ENCODE measurements at regions not wholly inside any gene's neighbourhood (a gene's known extent, or its start where the extent isn't known, plus 50 kb on each side); places are given as distances from the start of the nearest gene placed in this dataset.
"Not testable (repeated sequence)": the region's sequence is repeated elsewhere in the genome, so short reads cannot be mapped to it uniquely, and the experiment has no call there.

- Histone ChIP-seq H3K79me2 (ENCODE audit: insufficient read depth, low read length) (no peaks in the 10 kb centered on the region), H3K9me3 (ENCODE audit: low read length) (no peaks in the 10 kb centered on the region), H3F3A (ENCODE audit: insufficient read depth, low read length) (no peaks in the 10 kb centered on the region), H3K4me3 (ENCODE audit: low read depth, low read length, poor library complexity, severe bottlenecking) (no peak overlapping the region), H3K9ac (ENCODE audit: low read length) (no peak overlapping the region), H3K36me3 (ENCODE audit: insufficient read depth, low read length) (no peaks in the 10 kb centered on the region), H2AFZ (ENCODE audit: low read length) (no peak overlapping the region), H3K27me3 (ENCODE audit: insufficient read depth, low read length) (no peaks in the 10 kb centered on the region), H4K20me1 (ENCODE audit: insufficient read depth, low read length) (no peaks in the 10 kb centered on the region), H3K9me2 (ENCODE audit: low read depth, low read length) (no peaks in the 10 kb centered on the region), H3K4me1 (ENCODE audit: insufficient read depth, low read length, severe bottlenecking) (no peaks in the 10 kb centered on the region), H3K4me2 (ENCODE audit: low read length) (no peak overlapping the region), H3K27ac (ENCODE audit: low read depth, low read length, poor library complexity, severe bottlenecking) (no peak overlapping the region)
- no peak for TF ChIP-seq EZH2 (IDR thresholded peaks at IDR 0.05; ENCODE audit: borderline replicate concordance, low read length)
- TF ChIP-seq CTCF (IDR thresholded peaks at IDR 0.05; ENCODE audit: low read length): no peak
Measured at GRCh38 chr2:175792881-175793280, 209.2 kb downstream of the LNPK start.

GRCh38 chr2:175792199-175792598, 209.9 kb downstream of the LNPK start:
- Histone ChIP-seq H3K9me3 (ENCODE audit: low read length) (no peaks in the 10 kb centered on the region), H3K4me1 (ENCODE audit: insufficient read depth, low read length, severe bottlenecking) (no peaks in the 10 kb centered on the region), H3K79me2 (ENCODE audit: insufficient read depth, low read length) (no peaks in the 10 kb centered on the region), H3F3A (ENCODE audit: insufficient read depth, low read length) (no peaks in the 10 kb centered on the region), H3K27me3 (ENCODE audit: insufficient read depth, low read length) (no peaks in the 10 kb centered on the region), H3K36me3 (ENCODE audit: insufficient read depth, low read length) (no peaks in the 10 kb centered on the region), H3K9me2 (ENCODE audit: low read depth, low read length) (no peaks in the 10 kb centered on the region), H3K4me2 (ENCODE audit: low read length) (no peak overlapping the region), H3K4me3 (ENCODE audit: low read depth, low read length, poor library complexity, severe bottlenecking) (no peak overlapping the region), H3K9ac (ENCODE audit: low read length) (no peak overlapping the region), H3K27ac (ENCODE audit: low read depth, low read length, poor library complexity, severe bottlenecking) (no peak overlapping the region), H2AFZ (ENCODE audit: low read length) (no peak overlapping the region), H4K20me1 (ENCODE audit: insufficient read depth, low read length) (no peaks in the 10 kb centered on the region)
- TF ChIP-seq CTCF (IDR thresholded peaks at IDR 0.05; ENCODE audit: low read length): no peak
- no peak for TF ChIP-seq EZH2 (IDR thresholded peaks at IDR 0.05; ENCODE audit: borderline replicate concordance, low read length)

GRCh38 chr2:175786471-175787124, 215.5 kb downstream of the LNPK start:
- no peaks in the 10 kb centered on the region for H3K9me2 ChIP-seq (ENCODE audit: low read depth, low read length)
- H2AFZ ChIP-seq (ENCODE audit: low read length): no peak overlapping the region
- no peaks in the 10 kb centered on the region for H3K9me3 ChIP-seq (ENCODE audit: low read length)
- H3K9ac ChIP-seq (ENCODE audit: low read length): no peak overlapping the region
- no peaks in the 10 kb centered on the region for H3K4me1 ChIP-seq (ENCODE audit: insufficient read depth, low read length, severe bottlenecking)
- no peak overlapping the region for H3K4me3 ChIP-seq (ENCODE audit: low read depth, low read length, poor library complexity, severe bottlenecking)
- TF ChIP-seq CTCF (IDR thresholded peaks at IDR 0.05; ENCODE audit: low read length) (no peak), EZH2 (IDR thresholded peaks at IDR 0.05; ENCODE audit: borderline replicate concordance, low read length) (no peak)
- H3K27ac ChIP-seq (ENCODE audit: low read depth, low read length, poor library complexity, severe bottlenecking): no peak overlapping the region
- H3K36me3 ChIP-seq (ENCODE audit: insufficient read depth, low read length): no peaks in the 10 kb centered on the region
- H3F3A ChIP-seq (ENCODE audit: insufficient read depth, low read length): no peaks in the 10 kb centered on the region
- H3K27me3 ChIP-seq (ENCODE audit: insufficient read depth, low read length): no peaks in the 10 kb centered on the region
- H3K79me2 ChIP-seq (ENCODE audit: insufficient read depth, low read length): no peaks in the 10 kb centered on the region
- H3K4me2 ChIP-seq (ENCODE audit: low read length): no peak overlapping the region
- H4K20me1 ChIP-seq (ENCODE audit: insufficient read depth, low read length): no peaks in the 10 kb centered on the region

- H3K4me1 ChIP-seq (ENCODE audit: insufficient read depth, low read length, severe bottlenecking); H3K4me2 ChIP-seq (ENCODE audit: low read length); H3K9me2 ChIP-seq (ENCODE audit: low read depth, low read length); H4K20me1 ChIP-seq (ENCODE audit: insufficient read depth, low read length); H3K9ac ChIP-seq (ENCODE audit: low read length); H3K27ac ChIP-seq (ENCODE audit: low read depth, low read length, poor library complexity, severe bottlenecking); H3K4me3 ChIP-seq (ENCODE audit: low read depth, low read length, poor library complexity, severe bottlenecking); H3K27me3 ChIP-seq (ENCODE audit: insufficient read depth, low read length); H3F3A ChIP-seq (ENCODE audit: insufficient read depth, low read length); H3K36me3 ChIP-seq (ENCODE audit: insufficient read depth, low read length); H3K9me3 ChIP-seq (ENCODE audit: low read length); H3K79me2 ChIP-seq (ENCODE audit: insufficient read depth, low read length); H2AFZ ChIP-seq (ENCODE audit: low read length): not testable (repeated sequence)
Measured at GRCh38 chr2:175777337-175777736, 224.7 kb downstream of the LNPK start.
